Pons (tissue), 1 donor: ENCODE measurements at regions not wholly inside any gene's neighbourhood (a gene's known extent, or its start where the extent isn't known, plus 50 kb on each side); places are given as distances from the start of the nearest gene placed in this dataset.
"Not testable (repeated sequence)": the region's sequence is repeated elsewhere in the genome, so short reads cannot be mapped to it uniquely, and the experiment has no call there.

Experiments used
- DNase-seq: peaks from one replicate; pipeline ENCODE4 v3.0.0-alpha.2; 2016; ENCODE audit warnings: low spot score

DNA sequence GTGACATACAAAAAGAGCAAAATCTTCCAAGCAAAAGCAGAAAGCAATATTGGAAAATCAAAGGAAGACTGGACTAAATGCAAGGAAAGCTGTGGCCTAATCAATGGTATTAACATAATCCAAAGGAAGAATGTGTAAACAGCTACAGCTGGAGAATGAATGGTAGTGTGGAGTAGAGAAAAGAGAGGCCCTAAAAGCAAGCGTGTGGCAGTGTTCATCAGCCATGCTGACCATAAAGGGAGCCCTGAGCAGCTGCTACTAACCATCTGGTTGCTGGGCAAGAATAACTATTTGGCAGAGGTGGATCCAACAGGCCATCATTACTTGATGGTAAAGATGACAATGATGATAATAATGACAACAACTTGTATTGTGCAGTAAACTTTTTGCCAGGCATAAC, 148.5 kb upstream of the BEND6 start:
- DNase-seq = peak; percentile 57

DNA sequence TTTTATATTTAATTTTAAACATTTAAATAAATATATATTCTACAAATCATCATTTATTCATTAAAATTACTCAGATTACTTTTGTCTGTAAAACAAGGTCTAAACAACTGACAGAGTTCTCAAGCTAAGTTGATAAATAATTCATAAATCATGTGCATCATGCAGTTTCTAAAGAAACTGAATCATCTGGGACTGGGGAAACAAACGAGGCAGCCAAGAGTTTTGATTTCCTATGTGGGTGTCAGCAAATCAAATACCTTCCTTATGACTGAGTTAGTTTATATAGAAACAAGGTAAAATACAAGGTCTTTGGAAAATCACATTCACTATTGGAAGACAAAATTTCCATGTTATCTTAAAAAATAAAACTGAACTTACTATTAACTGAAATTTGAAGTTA, 149.9 kb upstream of the BEND6 start:
- no peak for DNase-seq

DNA sequence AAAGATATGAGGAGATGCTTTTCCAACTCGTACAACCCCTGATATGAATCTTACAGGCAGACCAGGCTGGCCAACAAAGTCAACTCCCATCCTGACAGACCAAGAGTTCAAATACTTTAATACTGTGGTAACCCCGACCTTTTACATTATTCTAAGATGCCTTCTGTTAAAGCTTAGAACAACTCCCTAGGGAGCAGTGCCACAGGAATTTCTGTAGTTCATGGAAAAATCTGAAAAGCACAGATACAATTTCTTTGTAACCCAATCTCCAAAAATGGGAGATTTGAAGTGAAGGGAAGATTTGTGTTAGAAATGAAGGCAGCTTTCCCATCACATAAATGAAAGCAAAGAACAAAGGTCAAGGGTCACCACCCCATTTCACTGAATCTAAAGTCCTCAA, 151.3 kb upstream of the BEND6 start:
- no peak for DNase-seq

DNA sequence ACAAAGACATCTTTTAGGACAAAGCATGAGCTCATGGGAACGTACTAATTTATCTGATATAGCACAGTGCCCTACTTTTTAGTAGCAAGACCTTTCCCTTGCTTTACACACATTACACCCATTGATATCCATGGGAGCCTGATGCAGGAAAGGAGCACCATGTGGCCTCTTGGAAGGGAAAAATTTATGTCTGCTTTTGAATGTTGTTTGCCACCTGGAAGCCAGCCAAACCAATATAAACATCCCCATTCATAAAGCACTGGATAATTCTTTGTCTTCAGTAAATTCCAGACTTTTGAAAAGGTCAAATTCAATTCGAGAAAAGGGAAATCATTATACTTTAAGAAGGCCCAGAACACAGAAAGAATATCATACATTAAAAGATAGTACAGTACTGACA, 152.3 kb upstream of the BEND6 start:
- DNase-seq = peak; percentile 70

DNA sequence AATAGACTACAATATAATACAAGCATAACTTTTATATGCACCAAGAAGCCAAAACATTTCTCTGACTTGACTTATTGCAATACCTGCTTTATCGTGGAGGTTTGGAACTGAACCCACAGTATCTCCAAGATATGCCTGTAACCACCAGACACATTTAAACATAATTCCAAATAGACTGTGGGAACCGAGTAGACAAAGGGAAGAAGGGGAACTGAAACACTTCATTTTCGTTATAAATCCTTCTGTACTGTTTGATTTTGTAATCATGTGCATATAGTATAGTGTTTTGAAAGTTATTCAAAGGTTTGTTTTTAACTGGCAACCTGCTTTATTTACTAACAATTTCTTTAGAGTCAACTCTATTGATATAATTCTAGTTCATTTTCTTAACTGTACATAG, 154.9 kb upstream of the BEND6 start:
- DNase-seq = no peak

DNA sequence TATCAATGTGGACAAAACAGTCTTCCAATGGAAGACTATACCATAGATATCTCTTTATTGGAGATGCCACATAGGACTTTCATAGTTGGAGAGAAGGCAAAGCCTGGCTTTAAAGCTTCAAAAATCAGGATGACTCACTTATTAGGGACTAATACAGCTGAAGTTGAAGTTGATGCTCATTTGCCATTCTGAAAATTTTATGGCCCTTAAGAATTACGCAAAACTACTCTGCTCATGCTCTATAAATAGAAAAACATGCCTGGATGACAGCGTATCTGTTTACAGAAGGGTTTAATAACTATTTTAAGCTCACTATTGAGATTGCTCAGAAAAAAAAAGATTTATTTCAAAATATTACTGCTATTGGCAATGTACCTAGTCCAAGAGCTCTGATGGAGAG, 155.5 kb upstream of the DST start:
- no peak for DNase-seq

DNA sequence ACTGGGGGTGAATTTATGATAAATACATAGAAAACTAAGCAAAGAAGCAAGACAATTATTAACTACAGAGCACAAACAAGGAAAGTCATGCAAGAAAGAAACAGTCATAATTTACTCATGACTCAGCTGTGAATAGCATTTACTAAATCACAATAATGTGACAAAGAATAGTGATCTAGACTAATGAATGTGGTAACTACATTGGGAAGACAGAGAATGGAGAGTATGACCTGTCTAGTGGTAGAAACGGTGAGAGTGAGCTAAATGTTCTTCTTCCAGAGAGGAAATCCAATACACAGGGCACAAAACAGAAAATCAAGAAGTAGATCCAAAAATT, 153.5 kb upstream of the DST start:
- DNase-seq = no peak

DNA sequence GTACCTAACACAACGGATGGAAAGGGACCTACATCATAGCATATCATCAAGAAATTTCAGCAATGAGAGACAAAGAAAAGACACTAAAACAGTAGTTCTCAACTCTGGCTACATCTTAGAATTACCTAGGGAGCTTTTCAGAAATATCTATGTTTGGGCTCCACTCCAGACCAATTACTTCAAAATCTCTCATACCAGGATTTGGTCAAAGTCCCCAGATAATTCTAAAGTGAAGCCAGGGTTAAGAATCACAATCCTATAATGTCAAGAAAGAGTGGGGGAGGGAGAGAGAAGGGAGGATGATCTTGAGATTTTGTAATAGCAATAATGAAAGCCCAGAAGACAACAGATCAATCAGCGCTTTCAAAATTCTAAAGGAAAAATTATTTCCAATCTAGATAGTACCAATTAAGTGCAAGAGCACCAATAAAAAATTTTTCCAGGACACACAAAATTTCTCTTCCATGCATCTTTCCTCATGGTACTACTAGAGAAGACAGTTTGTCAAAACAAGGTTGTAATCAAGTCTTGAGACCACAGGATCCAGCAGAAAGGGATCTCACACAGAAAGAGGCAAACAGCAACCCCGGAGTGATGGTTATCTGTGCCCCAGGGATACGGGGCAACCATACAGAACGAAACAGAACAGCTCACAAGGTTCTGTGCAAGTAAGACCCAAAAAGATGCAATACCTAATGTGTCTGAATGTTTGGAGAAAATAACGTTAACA, 152.9 kb upstream of the DST start:
- DNase-seq = no peak

DNA sequence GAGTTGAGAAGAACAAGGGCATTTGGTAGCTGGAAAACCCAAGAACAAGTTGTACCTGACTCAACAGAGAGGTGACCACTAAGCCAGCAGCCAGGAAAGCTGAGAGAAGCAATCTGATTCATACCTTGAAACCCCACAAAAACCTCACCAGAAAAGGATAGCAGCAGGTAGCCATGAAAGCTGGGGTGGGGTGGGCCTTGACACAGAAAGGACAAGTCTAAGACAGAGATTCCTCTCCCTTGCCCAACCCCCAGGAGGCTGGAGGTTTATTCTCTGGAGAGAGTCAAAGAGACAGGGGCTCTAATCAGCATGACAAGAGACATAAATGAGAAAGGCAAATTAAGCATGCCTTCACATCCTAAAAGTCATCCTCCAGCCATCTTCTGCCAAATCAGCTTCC, 151.7 kb upstream of the DST start:
- no peak for DNase-seq

DNA sequence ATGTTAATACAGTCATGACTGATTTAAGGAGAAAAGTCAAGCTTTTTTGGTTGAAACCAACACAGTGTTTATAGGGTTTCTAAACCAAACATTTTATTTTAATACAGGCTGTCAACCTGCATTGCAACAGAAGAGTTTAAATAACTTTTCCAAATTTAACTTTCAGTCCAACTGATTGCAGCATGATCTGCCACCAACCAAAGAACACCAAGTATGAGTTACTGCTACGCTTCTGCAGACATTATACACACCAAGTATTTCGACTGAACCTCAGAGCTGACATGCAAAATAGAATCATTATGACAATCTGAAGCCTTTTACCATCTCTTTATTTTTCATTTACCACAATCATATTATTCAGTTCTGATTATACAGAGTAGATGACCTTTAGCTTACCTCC, 151.2 kb upstream of the DST start:
- no peak for DNase-seq

DNA sequence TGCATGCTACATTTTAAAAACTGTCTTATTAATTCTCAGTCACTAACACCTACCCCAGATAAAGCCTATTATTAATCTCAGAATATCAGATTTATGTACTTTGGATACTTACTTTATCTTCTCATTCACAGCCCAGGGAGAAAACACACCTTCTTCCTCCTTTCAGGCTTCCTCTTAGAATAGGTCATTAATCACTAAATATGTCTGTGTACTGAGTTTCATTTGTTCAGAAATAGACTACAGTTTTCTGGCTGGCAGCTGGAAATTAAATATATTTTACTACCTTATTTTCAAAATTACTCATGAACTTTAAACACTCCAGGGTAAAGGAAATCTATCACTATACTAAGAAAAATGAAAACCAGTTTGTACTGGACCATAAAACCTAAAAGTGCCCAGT, 147.7 kb upstream of the DST start:
- no peak for DNase-seq

DNA sequence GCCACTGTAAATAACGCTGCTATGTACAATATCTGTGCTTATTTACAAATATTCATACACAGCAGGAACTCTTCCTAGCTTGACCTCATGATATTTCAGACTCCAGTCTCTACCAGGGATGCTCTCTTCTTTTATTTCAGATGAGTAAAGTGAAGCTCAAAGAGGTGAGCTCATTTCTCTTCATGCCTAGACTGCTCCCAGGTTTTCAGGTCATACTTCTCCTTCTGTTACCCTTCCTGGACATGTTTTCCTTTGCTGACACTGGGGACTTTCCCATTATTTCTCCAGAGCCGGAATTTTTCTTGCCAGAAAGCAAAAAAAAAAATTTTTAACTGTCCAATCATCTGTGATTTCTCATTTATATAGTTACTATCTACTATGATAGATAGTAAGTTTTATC, 147.2 kb upstream of the DST start:
- DNase-seq = no peak

DNA sequence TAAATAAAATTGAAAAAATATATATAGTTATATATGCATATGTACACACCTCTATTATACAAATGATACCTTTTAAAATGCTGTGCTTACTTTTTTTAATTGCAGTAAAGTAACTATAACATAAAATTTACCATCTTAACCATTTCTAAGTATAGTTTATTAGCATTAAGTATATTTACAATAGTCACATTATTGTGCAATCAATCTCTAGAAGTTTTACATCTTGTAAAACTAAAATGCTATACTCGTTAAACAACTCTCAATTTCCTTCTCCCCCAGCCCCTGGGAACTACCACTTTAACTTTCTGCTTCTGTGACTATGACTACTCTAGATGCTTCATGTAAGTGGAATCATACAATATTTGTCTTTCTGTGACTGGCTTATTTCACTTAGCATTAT, 146.7 kb upstream of the DST start:
- DNase-seq = no peak

DNA sequence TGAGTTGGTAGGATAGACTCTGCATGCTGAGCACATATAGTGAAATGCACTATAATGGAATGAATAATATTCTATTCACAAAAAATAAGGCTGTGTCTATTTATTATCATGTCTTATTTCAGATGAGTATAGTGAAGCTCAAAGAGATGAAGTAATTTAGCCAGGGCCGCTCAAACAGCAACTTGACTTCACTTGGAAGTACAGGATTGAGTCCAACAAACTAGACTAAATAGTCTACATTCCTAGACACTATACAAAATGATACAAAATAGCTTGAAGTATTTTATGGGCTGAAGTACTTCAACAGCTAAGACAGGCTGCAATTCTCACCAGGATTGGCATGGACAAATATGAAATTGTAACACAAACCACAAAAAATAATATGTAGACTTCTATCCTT, 144.5 kb upstream of the DST start:
- DNase-seq = no peak

DNA sequence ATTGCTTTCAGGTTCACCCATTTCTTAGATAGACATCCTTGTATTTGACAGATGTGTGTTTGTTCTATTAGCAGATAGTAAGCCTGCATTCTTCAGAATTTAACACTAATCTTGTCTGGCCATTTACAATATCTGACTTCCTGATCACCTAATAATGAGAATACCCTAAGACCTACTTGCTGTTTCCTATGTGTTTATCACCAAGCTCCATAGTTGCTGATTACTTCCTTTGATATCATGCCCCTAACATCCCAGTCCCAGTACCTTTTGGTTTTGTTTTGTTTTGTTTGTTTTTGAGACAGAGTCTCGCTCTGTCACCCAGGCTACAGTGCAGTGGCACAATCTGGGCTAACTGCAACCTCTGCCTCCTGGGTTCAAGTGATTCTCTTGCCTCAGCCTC, 143.6 kb upstream of the DST start:
- DNase-seq = no peak

DNA sequence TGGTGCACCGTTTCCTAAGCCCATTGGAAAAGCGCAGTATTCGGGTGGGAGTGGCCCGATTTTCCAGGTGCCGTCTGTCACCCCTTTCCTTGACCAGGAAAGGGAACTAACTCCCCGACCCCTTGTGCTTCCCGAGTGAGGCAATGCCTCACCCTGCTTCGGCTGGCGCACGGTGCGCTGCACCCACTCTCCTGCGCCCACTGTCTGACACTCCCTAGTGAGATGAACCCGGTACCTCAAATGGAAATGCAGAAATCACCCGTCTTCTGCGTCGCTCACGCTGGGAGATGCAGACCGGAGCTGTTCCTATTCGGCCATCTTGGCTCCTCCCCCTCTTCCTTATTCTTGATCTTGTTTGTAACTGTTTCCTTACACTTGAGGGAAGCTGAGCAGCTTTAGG, 142.8 kb upstream of the DST start:
- DNase-seq = not testable (repeated sequence)

DNA sequence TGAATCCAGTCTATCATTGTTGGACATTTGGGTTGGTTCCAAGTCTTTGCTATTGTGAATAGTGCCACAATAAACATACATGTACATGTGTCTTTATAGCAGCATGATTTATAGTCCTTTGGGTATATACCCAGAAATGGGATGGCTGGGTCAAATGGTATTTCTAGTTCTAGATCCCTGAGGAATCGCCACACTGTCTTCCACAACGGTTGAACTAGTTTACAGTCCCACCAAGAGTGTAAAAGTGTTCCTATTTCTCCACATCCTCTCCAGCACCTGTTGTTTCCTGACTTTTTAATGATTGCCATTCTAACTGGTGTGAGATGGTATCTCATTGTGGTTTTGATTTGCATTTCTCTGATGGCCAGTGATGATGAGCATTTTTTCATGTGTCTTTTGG, 137.4 kb upstream of the DST start:
- DNase-seq = not testable (repeated sequence)

DNA sequence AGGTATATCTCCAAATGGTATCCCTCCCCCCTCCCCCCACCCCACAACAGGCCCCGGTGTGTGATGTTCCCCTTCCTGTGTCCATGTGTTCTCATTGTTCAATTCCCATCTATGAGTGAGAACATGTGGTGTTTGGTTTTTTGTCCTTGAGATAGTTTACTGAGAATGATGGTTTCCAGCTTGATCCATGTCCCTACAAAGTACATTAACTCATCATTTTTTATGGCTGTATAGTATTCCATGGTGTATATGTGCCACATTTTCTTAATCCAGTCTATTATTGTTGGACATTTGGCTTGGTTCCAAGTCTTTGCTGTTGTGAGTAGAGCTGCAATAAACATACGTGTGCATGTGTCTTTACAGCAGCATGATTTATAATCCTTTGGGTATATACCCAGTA, 135.8 kb upstream of the DST start:
- DNase-seq = not testable (repeated sequence)

DNA sequence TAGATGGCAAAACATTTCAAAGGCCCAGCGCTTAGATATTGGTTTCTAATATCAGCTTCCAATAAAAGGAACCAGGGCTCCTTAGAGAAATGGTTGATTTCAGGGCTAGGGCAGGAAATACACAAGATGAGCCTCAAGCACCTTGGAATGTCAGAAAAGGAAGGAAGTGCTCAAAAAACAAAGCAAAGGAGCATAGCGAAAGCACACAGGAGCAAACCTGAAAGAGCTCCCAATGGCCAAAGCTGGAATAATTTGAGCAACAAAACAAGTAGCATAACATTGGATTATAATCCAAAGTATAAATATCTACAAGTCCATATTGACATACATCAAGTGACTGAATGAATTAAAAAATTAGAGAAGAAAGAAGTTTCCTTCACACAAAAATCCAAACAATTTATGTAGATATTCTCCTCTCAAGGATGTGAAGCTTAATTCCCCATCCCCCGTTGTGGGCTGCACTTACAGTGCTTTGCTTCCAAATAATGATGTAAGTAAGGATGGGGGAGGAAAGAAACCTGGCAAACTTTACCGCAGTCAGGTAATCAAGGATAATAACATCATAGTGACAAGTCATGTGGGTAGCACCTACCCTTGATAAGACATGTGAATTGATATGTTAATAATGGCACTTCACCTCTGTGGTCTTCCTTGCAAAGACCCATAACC, 132.9 kb upstream of the DST start:
- no peak for DNase-seq

DNA sequence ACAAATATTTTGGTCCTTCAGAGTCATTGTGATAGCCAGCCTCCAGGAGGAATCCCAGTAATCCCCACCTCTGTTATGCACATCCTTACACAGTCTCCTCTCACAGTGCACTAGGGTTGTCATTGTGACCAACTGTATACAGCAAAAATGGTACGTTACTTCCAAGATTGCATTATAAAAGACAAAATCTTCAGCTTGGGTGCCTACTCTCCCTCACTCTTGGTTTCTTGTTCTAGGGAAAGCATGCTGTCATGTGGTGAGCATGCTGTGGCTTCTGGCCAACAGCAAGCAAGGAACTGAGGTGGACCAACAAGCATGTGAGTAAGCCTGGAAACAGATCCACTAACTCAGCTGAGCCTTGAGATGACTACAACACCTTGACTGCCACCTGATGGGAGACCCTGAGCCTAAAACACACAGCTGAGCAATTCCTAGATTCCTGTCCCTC, 130.1 kb upstream of the DST start:
- DNase-seq = no peak

DNA sequence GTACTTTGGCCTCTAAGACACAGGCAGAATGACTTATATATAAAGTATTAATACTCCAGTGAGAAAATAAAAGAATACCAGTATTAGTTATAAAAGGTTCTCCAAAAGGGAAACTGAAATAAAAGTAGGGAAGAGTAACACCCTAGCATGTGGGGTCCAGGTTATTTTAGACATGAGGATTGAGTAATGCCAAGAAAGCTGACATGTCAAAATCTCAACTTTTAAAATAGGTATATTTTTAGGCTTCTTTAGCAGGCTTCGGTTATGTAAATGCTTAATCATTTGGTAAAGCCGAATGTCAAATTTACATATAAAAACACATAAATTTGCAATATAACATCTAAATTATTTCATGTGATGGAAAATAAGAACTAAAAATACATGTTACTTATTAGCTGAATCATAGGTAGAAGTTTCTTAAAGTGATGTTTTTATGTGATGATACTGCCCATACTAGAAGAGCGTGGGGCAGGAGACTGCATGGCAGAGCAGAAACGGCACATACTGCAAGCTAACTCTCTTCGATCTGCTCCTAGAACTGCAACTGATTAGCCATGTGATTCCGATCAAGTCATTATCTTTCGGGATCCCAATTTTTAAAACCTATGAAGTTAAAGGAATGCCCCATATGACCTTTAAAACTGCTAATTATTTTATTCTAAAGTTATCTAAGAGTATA, 129.4 kb upstream of the DST start:
- no peak for DNase-seq

DNA sequence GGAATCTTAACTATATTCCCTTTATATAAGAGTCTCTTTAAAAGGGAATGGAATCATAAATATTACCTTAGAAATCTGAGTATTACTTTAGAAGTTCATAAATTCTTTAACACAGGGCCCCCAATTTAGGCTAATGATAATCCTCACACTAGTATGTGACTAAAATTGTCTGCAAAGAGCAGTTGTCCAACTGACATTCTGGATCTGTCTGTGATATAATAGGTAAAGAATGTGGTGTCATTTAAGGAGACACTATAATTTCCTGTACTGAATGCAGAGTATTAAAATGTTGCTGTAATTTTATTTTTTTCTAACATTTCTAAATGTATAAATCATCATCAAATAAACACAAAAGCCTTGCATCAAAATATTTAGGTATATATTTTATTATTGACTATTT, 128.5 kb upstream of the DST start:
- DNase-seq = no peak

DNA sequence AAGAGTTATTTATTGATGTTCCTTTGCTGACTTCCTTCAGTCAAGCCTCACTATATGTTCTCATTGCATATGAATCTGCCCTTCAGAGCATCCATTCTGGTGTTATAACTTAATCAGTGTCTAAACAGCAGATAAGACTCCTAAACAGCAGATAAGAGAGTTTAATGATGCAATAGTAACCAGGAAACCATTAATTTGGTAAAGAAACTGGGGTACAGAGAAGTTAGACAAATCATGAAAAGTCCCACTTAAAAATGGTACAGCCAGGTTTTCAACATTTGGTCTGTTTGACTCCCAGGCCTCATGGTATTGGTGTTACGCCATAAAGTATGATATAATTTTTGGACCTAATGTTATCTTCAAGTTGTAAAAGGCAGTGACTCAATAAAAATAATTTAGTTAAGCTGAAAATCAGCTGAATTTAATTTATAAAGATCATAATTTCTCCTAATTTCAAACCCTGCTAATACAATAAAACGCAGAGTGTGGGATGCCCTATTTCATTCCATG, 127.4 kb upstream of the DST start:
- no peak for DNase-seq
